ENCODE measurements at regions not wholly inside any gene's neighbourhood (a gene's known extent, or its start where the extent isn't known, plus 50 kb on each side); places are given as distances from the start of the nearest gene placed in this dataset.

GRCh38 chr14:41409806-41410205, 196.9 kb upstream of the LRFN5 start:
- Histone ChIP-seq H3K27ac (ENCODE audit: extremely low read length, insufficient read depth, low read length) (no peak overlapping the region), H2AFZ (ENCODE audit: low read length) (no peak overlapping the region), H4K20me1 (ENCODE audit: insufficient read depth, low read length) (no peaks in the 10 kb centered on the region), H3K4me2 (ENCODE audit: low read depth, low read length) (no peak overlapping the region), H3K4me3 (replicated peaks in 1 of 3; ENCODE audit: insufficient read depth in 1 of 3, low read depth in 2 of 3, low read length in 3 of 3) (no peak overlapping the region), H3K27me3 (ENCODE audit: control insufficient read depth in 1 of 2, insufficient read depth in 2 of 2, low read length in 2 of 2) (no peaks in the 10 kb centered on the region), H3K79me2 (ENCODE audit: insufficient read depth, low read length) (no peaks in the 10 kb centered on the region), H3K9me3 (ENCODE audit: low read length) (peaks cover 86% of the 10 kb centered on the region), H3K4me1 (ENCODE audit: insufficient read depth, low read length) (no peaks in the 10 kb centered on the region), H3K9ac (ENCODE audit: insufficient read depth, low read depth, low read length) (no peak overlapping the region), H3K36me3 (replicated peaks in 1 of 2; ENCODE audit: control insufficient read depth in 1 of 2, insufficient read depth in 2 of 2, low read length in 2 of 2) (no peaks in the 10 kb centered on the region)
- ChIA-PET POLR2A (no interaction called here), CTCF (ENCODE audit: low intra/inter-chr PET ratio, low total read pairs) (no interaction called here)
- in situ Hi-C loops (cut with HindIII; ENCODE audit: extremely low pct_ligation_motif_present, low pct_unique_long_range_greater_than_20kb) (no loop called here), intact Hi-C loops (cut with micrococcal nuclease; ENCODE audit: unreplicated experiment) (no loop called here)
- ATAC-seq (no peak), FAIRE-seq (no peak), DNase-seq (ENCODE audit: low spot score) (no peak)
- TF ChIP-seq SP140L (CRISPR knock-in tag; IDR thresholded peaks at IDR 0.05; ENCODE audit: borderline replicate concordance): no peak
- no peak for TF ChIP-seq ZNF512 (CRISPR knock-in tag; IDR thresholded peaks at IDR 0.05)
- no peak for TF ChIP-seq ZNF619 (CRISPR knock-in tag; IDR thresholded peaks at IDR 0.05)
- no peak for TF ChIP-seq TCF7L2 (IDR thresholded peaks at IDR 0.05; ENCODE audit: low read depth, low read length)
- no peak for TF ChIP-seq FOXP4 (CRISPR knock-in tag; IDR thresholded peaks at IDR 0.05)
- TF ChIP-seq PTBP1 (IDR thresholded peaks at IDR 0.05; ENCODE audit: low read depth, low read length, poor library complexity, severe bottlenecking): no peak
- TF ChIP-seq, protein P1, sequence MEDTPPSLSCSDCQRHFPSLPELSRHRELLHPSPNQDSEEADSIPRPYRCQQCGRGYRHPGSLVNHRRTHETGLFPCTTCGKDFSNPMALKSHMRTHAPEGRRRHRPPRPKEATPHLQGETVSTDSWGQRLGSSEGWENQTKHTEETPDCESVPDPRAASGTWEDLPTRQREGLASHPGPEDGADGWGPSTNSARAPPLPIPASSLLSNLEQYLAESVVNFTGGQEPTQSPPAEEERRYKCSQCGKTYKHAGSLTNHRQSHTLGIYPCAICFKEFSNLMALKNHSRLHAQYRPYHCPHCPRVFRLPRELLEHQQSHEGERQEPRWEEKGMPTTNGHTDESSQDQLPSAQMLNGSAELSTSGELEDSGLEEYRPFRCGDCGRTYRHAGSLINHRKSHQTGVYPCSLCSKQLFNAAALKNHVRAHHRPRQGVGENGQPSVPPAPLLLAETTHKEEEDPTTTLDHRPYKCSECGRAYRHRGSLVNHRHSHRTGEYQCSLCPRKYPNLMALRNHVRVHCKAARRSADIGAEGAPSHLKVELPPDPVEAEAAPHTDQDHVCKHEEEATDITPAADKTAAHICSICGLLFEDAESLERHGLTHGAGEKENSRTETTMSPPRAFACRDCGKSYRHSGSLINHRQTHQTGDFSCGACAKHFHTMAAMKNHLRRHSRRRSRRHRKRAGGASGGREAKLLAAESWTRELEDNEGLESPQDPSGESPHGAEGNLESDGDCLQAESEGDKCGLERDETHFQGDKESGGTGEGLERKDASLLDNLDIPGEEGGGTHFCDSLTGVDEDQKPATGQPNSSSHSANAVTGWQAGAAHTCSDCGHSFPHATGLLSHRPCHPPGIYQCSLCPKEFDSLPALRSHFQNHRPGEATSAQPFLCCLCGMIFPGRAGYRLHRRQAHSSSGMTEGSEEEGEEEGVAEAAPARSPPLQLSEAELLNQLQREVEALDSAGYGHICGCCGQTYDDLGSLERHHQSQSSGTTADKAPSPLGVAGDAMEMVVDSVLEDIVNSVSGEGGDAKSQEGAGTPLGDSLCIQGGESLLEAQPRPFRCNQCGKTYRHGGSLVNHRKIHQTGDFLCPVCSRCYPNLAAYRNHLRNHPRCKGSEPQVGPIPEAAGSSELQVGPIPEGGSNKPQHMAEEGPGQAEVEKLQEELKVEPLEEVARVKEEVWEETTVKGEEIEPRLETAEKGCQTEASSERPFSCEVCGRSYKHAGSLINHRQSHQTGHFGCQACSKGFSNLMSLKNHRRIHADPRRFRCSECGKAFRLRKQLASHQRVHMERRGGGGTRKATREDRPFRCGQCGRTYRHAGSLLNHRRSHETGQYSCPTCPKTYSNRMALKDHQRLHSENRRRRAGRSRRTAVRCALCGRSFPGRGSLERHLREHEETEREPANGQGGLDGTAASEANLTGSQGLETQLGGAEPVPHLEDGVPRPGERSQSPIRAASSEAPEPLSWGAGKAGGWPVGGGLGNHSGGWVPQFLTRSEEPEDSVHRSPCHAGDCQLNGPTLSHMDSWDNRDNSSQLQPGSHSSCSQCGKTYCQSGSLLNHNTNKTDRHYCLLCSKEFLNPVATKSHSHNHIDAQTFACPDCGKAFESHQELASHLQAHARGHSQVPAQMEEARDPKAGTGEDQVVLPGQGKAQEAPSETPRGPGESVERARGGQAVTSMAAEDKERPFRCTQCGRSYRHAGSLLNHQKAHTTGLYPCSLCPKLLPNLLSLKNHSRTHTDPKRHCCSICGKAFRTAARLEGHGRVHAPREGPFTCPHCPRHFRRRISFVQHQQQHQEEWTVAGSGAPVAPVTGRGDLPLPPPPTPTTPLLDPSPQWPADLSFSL (CRISPR knock-in tag; IDR thresholded peaks at IDR 0.05): no peak
- TF ChIP-seq, protein P2, sequence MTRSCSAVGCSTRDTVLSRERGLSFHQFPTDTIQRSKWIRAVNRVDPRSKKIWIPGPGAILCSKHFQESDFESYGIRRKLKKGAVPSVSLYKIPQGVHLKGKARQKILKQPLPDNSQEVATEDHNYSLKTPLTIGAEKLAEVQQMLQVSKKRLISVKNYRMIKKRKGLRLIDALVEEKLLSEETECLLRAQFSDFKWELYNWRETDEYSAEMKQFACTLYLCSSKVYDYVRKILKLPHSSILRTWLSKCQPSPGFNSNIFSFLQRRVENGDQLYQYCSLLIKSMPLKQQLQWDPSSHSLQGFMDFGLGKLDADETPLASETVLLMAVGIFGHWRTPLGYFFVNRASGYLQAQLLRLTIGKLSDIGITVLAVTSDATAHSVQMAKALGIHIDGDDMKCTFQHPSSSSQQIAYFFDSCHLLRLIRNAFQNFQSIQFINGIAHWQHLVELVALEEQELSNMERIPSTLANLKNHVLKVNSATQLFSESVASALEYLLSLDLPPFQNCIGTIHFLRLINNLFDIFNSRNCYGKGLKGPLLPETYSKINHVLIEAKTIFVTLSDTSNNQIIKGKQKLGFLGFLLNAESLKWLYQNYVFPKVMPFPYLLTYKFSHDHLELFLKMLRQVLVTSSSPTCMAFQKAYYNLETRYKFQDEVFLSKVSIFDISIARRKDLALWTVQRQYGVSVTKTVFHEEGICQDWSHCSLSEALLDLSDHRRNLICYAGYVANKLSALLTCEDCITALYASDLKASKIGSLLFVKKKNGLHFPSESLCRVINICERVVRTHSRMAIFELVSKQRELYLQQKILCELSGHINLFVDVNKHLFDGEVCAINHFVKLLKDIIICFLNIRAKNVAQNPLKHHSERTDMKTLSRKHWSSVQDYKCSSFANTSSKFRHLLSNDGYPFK (CRISPR knock-in tag; IDR thresholded peaks at IDR 0.05; ENCODE audit: borderline replicate concordance): no peak
- no peak for TF ChIP-seq EZH2 (conservative IDR thresholded peaks at IDR 0.05; ENCODE audit: low read depth, low read length)
- no peak for TF ChIP-seq GATAD2A (CRISPR knock-in tag; IDR thresholded peaks at IDR 0.05)
- TF ChIP-seq SMARCC2 (IDR thresholded peaks at IDR 0.05): no peak
- no peak for TF ChIP-seq ZNF773 (CRISPR knock-in tag; IDR thresholded peaks at IDR 0.05; ENCODE audit: borderline replicate concordance)
- no peak for TF ChIP-seq XRCC5 (optimal IDR thresholded peaks at IDR 0.05; ENCODE audit: low read length)
- no peak for TF ChIP-seq KMT2B (CRISPR knock-in tag; IDR thresholded peaks at IDR 0.05)
- no TSS peak for BruUV-seq (replicated peaks)

Data from HepG2 (cell line).